ENCODE measurements at regions not wholly inside any gene's neighbourhood (a gene's known extent, or its start where the extent isn't known, plus 50 kb on each side); places are given as distances from the start of the nearest gene placed in this dataset.

- TF ChIP-seq EZH2 (IDR thresholded peaks at IDR 0.05; ENCODE audit: borderline replicate concordance, low read depth, low read length, poor library complexity, severe bottlenecking) (no peak), CTCF (conservative IDR thresholded peaks at IDR 0.05; ENCODE audit: low read depth, low read length) (no peak)
- H3K36me3 ChIP-seq (ENCODE audit: insufficient read depth, low read length, poor library complexity, severe bottlenecking) = no peaks in the 10 kb centered on the region
- POLR2A ChIA-PET (ENCODE audit: low non-redundant PET) = no interaction called here
- intact Hi-C loops (cut with micrococcal nuclease; ENCODE audit: unreplicated experiment) = no loop called here
- no peak overlapping the region for H3K4me3 ChIP-seq (ENCODE audit: low read depth, low read length, poor library complexity, severe bottlenecking)
- BruUV-seq (replicated peaks) = no TSS peak
- H3K27me3 ChIP-seq (replicated peaks; ENCODE audit: insufficient read depth, low read depth, low read length, poor library complexity) = no peaks in the 10 kb centered on the region
- peaks cover 25% of the 10 kb centered on the region for H3K9me3 ChIP-seq (ENCODE audit: low read depth, low read length, poor library complexity, severe bottlenecking)
- no peak overlapping the region for H3K27ac ChIP-seq (ENCODE audit: low read depth, low read length, poor library complexity, severe bottlenecking)
- no peak for DNase-seq (ENCODE audit: low spot score)
- CTCF ChIA-PET = no interaction called here
- H3K4me1 ChIP-seq (ENCODE audit: insufficient read depth, low read length, poor library complexity, severe bottlenecking) = no peaks in the 10 kb centered on the region
Observed at GRCh38 chr4:11857881-11858280, 429.2 kb upstream of the HS3ST1 start.

- CTCF ChIA-PET = no interaction called here
- no peak overlapping the region for H3K27ac ChIP-seq (ENCODE audit: low read depth, low read length, poor library complexity, severe bottlenecking)
- H3K36me3 ChIP-seq (ENCODE audit: insufficient read depth, low read length, poor library complexity, severe bottlenecking) = no peaks in the 10 kb centered on the region
- TF ChIP-seq CTCF (conservative IDR thresholded peaks at IDR 0.05; ENCODE audit: low read depth, low read length) (no peak), EZH2 (IDR thresholded peaks at IDR 0.05; ENCODE audit: borderline replicate concordance, low read depth, low read length, poor library complexity, severe bottlenecking) (no peak)
- intact Hi-C loops (cut with micrococcal nuclease; ENCODE audit: unreplicated experiment) = no loop called here
- no peaks in the 10 kb centered on the region for H3K27me3 ChIP-seq (replicated peaks; ENCODE audit: insufficient read depth, low read depth, low read length, poor library complexity)
- H3K4me1 ChIP-seq (ENCODE audit: insufficient read depth, low read length, poor library complexity, severe bottlenecking) = no peaks in the 10 kb centered on the region
- no TSS peak for BruUV-seq (replicated peaks)
- no peak for DNase-seq (ENCODE audit: low spot score)
- peaks cover 39% of the 10 kb centered on the region for H3K9me3 ChIP-seq (ENCODE audit: low read depth, low read length, poor library complexity, severe bottlenecking)
- POLR2A ChIA-PET (ENCODE audit: low non-redundant PET) = no interaction called here
- H3K4me3 ChIP-seq (ENCODE audit: low read depth, low read length, poor library complexity, severe bottlenecking) = no peak overlapping the region
Observed at GRCh38 chr4:11847167-11847566, 418.5 kb upstream of the HS3ST1 start.

- intact Hi-C loops (cut with micrococcal nuclease; ENCODE audit: unreplicated experiment) = no loop called here
- Histone ChIP-seq H3K27ac (ENCODE audit: low read depth, low read length, poor library complexity, severe bottlenecking) (no peak overlapping the region), H3K9me3 (ENCODE audit: low read depth, low read length, poor library complexity, severe bottlenecking) (peaks cover 36% of the 10 kb centered on the region), H3K4me3 (ENCODE audit: low read depth, low read length, poor library complexity, severe bottlenecking) (no peak overlapping the region), H3K27me3 (replicated peaks; ENCODE audit: insufficient read depth, low read depth, low read length, poor library complexity) (no peaks in the 10 kb centered on the region), H3K36me3 (ENCODE audit: insufficient read depth, low read length, poor library complexity, severe bottlenecking) (no peaks in the 10 kb centered on the region), H3K4me1 (ENCODE audit: insufficient read depth, low read length, poor library complexity, severe bottlenecking) (no peaks in the 10 kb centered on the region)
- TF ChIP-seq CTCF (conservative IDR thresholded peaks at IDR 0.05; ENCODE audit: low read depth, low read length) (no peak), EZH2 (IDR thresholded peaks at IDR 0.05; ENCODE audit: borderline replicate concordance, low read depth, low read length, poor library complexity, severe bottlenecking) (no peak)
- CTCF ChIA-PET = no interaction called here
- BruUV-seq (replicated peaks) = no TSS peak
- POLR2A ChIA-PET (ENCODE audit: low non-redundant PET) = no interaction called here
- no peak for DNase-seq (ENCODE audit: low spot score)
Observed at GRCh38 chr4:11843927-11844326, 415.2 kb upstream of the HS3ST1 start.

Data from A673 (cell line).